Heart left ventricle (tissue), 13 donors: ENCODE measurements at regions not wholly inside any gene's neighbourhood (a gene's known extent, or its start where the extent isn't known, plus 50 kb on each side); places are given as distances from the start of the nearest gene placed in this dataset.

ENCODE experiments used
- CTCF ChIP-seq, 12 donors: fragments of 200-600 bp; sonication (generic) in 4 of 12; IDR thresholded peaks; one replicate each; pipeline versions ENCODE4 v1.5.0 to v1.8.0; 2018 to 2022; ENCODE audit warnings: antibody characterized with exemption in 12 of 12, mild to moderate bottlenecking in 5 of 12
- POLR2A ChIP-seq, 2 donors: fragments of 450-650 bp; IDR thresholded peaks; one replicate each; pipeline ENCODE4 v1.6.1; 2017; ENCODE audit warnings: antibody characterized with exemption in 2 of 2, mild to moderate bottlenecking in 2 of 2, moderate library complexity in 2 of 2
- donor health status: ischemic (EF 13 %, LVEDD 7.1; RV severe dilation, severe dysfunction).
- donor health status: DM: no; HTN: yes; CAD: no.
- donor health status: DM: no; HTN: no; CAD: no.
- donor health status: ischemic (EF 25% LVEDD 6.9; RV normal size, moderate dysfunction).
- donor health status: ischemic (EF 25% LVEDD 5.7; RV mildly dilated, moderate dysfunction).
- donor health status: ischemic (EF 35%, LVEDD 5.7; RV mildly dilated, moderate dysfunction).
- donor health status: nonischemic (EF 11% LVEDD 7.7; RV severe dilation, severe dysfunction).
- donor health status: DM: yes; HTN: yes; CAD: no.
- donor health status: PGD.
- donor health status: ischemic (EF 29% LVEDD 5.4; RV normal size, mild dysfunction).
- donor health status: nonischemic (EF 23%, LVEDD 6.1; RV moderate dilation, normal function).

GRCh38 chr2:16208241-16208797, 268.0 kb downstream of the MYCN start:
- TF ChIP-seq CTCF (IDR thresholded peaks at IDR 0.05) (no peak), POLR2A (IDR thresholded peaks at IDR 0.05) (no peak)
